ENCODE measurements at regions not wholly inside any gene's neighbourhood (a gene's known extent, or its start where the extent isn't known, plus 50 kb on each side); places are given as distances from the start of the nearest gene placed in this dataset.
"Not testable (repeated sequence)": the region's sequence is repeated elsewhere in the genome, so short reads cannot be mapped to it uniquely, and the experiment has no call there.

GRCh38 chr4:97038146-97038516 lies 1105.1 kb downstream of the STPG2 start:
- H3K4me1 ChIP-seq: no peaks in the 10 kb centered on the region
- ATAC-seq (no peak), DNase-seq (no peak)
- in situ Hi-C loops (cut with MboI; ENCODE audit: low sequenced_read_pairs in 4 of 4) (no loop called here), intact Hi-C loops (cut with DNase I; ENCODE audit: low total_unique reads) (no loop called here)
- no peaks in the 10 kb centered on the region for H3K36me3 ChIP-seq
- H3K27ac ChIP-seq: no peak overlapping the region
- no peak overlapping the region for H3K4me3 ChIP-seq
- TF ChIP-seq POLR2A (IDR thresholded peaks at IDR 0.05) (no peak), CTCF (IDR thresholded peaks at IDR 0.05 in 4 of 5, conservative IDR thresholded peaks at IDR 0.05 in 1 of 5) (no peak)
- no peaks in the 10 kb centered on the region for H3K9me3 ChIP-seq
- H3K27me3 ChIP-seq: no peaks in the 10 kb centered on the region

GRCh38 chr4:97072666-97073065 lies 1070.6 kb downstream of the STPG2 start:
- H3K27ac ChIP-seq: no peak overlapping the region
- H3K9me3 ChIP-seq: no peaks in the 10 kb centered on the region
- no peak for TF ChIP-seq POLR2A (IDR thresholded peaks at IDR 0.05)
- TF ChIP-seq CTCF (IDR thresholded peaks at IDR 0.05 in 4 of 5, conservative IDR thresholded peaks at IDR 0.05 in 1 of 5): no peak
- ATAC-seq (no peak), DNase-seq (no peak)
- in situ Hi-C loops (cut with MboI; ENCODE audit: low sequenced_read_pairs in 4 of 4) (no loop called here), intact Hi-C loops (cut with DNase I; ENCODE audit: low total_unique reads) (no loop called here)
- H3K36me3 ChIP-seq: no peaks in the 10 kb centered on the region
- H3K27me3 ChIP-seq: no peaks in the 10 kb centered on the region
- no peak overlapping the region for H3K4me3 ChIP-seq
- no peaks in the 10 kb centered on the region for H3K4me1 ChIP-seq

- Histone ChIP-seq H3K36me3 (no peaks in the 10 kb centered on the region), H3K4me1 (no peaks in the 10 kb centered on the region), H3K9me3 (no peaks in the 10 kb centered on the region), H3K27ac (no peak overlapping the region), H3K4me3 (no peak overlapping the region), H3K27me3 (no peaks in the 10 kb centered on the region)
- intact Hi-C loops (cut with DNase I; ENCODE audit: low total_unique reads): no loop called here
- ATAC-seq: no peak
- TF ChIP-seq CTCF (IDR thresholded peaks at IDR 0.05 in 4 of 5, conservative IDR thresholded peaks at IDR 0.05 in 1 of 5): no peak
- in situ Hi-C loops (cut with MboI; ENCODE audit: low sequenced_read_pairs in 4 of 4): no loop called here
- DNase-seq: no peak
Measured at GRCh38 chr4:97073194-97073593, 1070.1 kb downstream of the STPG2 start.

- H3K27ac ChIP-seq: no peak overlapping the region
- no peaks in the 10 kb centered on the region for H3K9me3 ChIP-seq
- intact Hi-C loops (cut with DNase I; ENCODE audit: low total_unique reads) (no loop called here), in situ Hi-C loops (cut with MboI; ENCODE audit: low sequenced_read_pairs in 4 of 4) (no loop called here)
- H3K4me1 ChIP-seq: no peaks in the 10 kb centered on the region
- no peak for ATAC-seq
- no peak overlapping the region for H3K4me3 ChIP-seq
- no peaks in the 10 kb centered on the region for H3K27me3 ChIP-seq
- DNase-seq: no peak
- no peak for TF ChIP-seq CTCF (IDR thresholded peaks at IDR 0.05 in 4 of 5, conservative IDR thresholded peaks at IDR 0.05 in 1 of 5)
- TF ChIP-seq POLR2A (IDR thresholded peaks at IDR 0.05): no peak
- no peaks in the 10 kb centered on the region for H3K36me3 ChIP-seq
Measured at GRCh38 chr4:97074531-97074930, 1068.7 kb downstream of the STPG2 start.

- Histone ChIP-seq H3K36me3 (no peaks in the 10 kb centered on the region), H3K27me3 (no peaks in the 10 kb centered on the region), H3K9me3 (no peaks in the 10 kb centered on the region), H3K27ac (no peak overlapping the region), H3K4me1 (no peaks in the 10 kb centered on the region), H3K4me3 (no peak overlapping the region)
- TF ChIP-seq CTCF (IDR thresholded peaks at IDR 0.05 in 4 of 5, conservative IDR thresholded peaks at IDR 0.05 in 1 of 5): no peak
- intact Hi-C loops (cut with DNase I; ENCODE audit: low total_unique reads): no loop called here
- no peak for DNase-seq
- no peak for ATAC-seq
- in situ Hi-C loops (cut with MboI; ENCODE audit: low sequenced_read_pairs in 4 of 4): no loop called here
Measured at GRCh38 chr4:97081951-97082350, 1061.3 kb downstream of the STPG2 start.

- H3K9me3 ChIP-seq; DNase-seq; H3K27me3 ChIP-seq; ATAC-seq; H3K36me3 ChIP-seq; in situ Hi-C loops (cut with MboI; ENCODE audit: low sequenced_read_pairs in 4 of 4); H3K27ac ChIP-seq; H3K4me1 ChIP-seq; H3K4me3 ChIP-seq; intact Hi-C loops (cut with DNase I; ENCODE audit: low total_unique reads): not testable (repeated sequence)
Measured at GRCh38 chr4:97097036-97097435, 1046.2 kb downstream of the STPG2 start.

GRCh38 chr4:97101171-97101570 lies 1042.1 kb downstream of the STPG2 start:
- H3K9me3 ChIP-seq; in situ Hi-C loops (cut with MboI; ENCODE audit: low sequenced_read_pairs in 4 of 4); intact Hi-C loops (cut with DNase I; ENCODE audit: low total_unique reads); DNase-seq; H3K27me3 ChIP-seq; H3K4me3 ChIP-seq; ATAC-seq; H3K36me3 ChIP-seq; H3K27ac ChIP-seq; H3K4me1 ChIP-seq: not testable (repeated sequence)
